B cell (primary cell): ENCODE measurements at regions not wholly inside any gene's neighbourhood (a gene's known extent, or its start where the extent isn't known, plus 50 kb on each side); places are given as distances from the start of the nearest gene placed in this dataset.

Experiments used
- ATAC-seq: fragments of 200-7000 bp; cut with Tn5 transposase; one replicate; pipeline ENCODE4 v1.10.0; 2021; ENCODE audit warnings: low read depth, mild to moderate bottlenecking, moderate number of reproducible peaks, moderate library complexity
- CTCF ChIA-PET: fragments of 350-600 bp; sonication (Branson Sonifier 250); formaldehyde crosslinking; loops from one replicate; lab custom pipeline; 2021; ENCODE audit warnings: antibody characterized with exemption, inconsistent platforms; lab: Charles Lee
- POLR2A ChIA-PET: fragments of 350-600 bp; sonication (Branson Sonifier 250); formaldehyde crosslinking; loops from one replicate; lab custom pipeline; 2021; ENCODE audit warnings: antibody characterized with exemption; lab: Charles Lee
- DNase-seq: peaks from one replicate; pipeline ENCODE4 v3.0.0; 2013
- H2AFZ ChIP-seq: 2 replicates; pipeline ENCODE4 v1.6.1; 2012; ENCODE audit warnings: mild to moderate bottlenecking, low read depth, low read length; ENCODE audit not compliant: insufficient read depth, poor library complexity, severe bottlenecking
- H3K27ac ChIP-seq, 2 donors: 1 replicate in 1 of 2; 2 replicates in 1 of 2; pipeline ENCODE4 v1.5.1; 2012 to 2013; ENCODE audit warnings: low read length in 2 of 2, mild to moderate bottlenecking in 2 of 2, moderate library complexity in 1 of 2
- H3K27me3 ChIP-seq, 4 experiments: fragments of 200-600 bp in 1 of 4; sonication (generic) in 1 of 4; replicated peaks in 1 of 4; 1 replicate in 2 of 4; 2 replicates in 2 of 4; pipeline versions ENCODE4 v1.6.1 to v1.7.0; 2013 to 2016; ENCODE audit warnings: low read length in 3 of 4, mild to moderate bottlenecking in 2 of 4, mixed read lengths in 1 of 4, moderate library complexity in 1 of 4; ENCODE audit not compliant: insufficient read depth in 4 of 4, control insufficient read depth in 3 of 4; ENCODE audit errors: control extremely low read depth in 1 of 4
- H3K36me3 ChIP-seq, 2 experiments: replicated peaks in 1 of 2; 1 replicate in 1 of 2; 2 replicates in 1 of 2; pipeline versions ENCODE4 v1.6.1 to v1.7.1; 2013; ENCODE audit warnings: low read length in 1 of 2; ENCODE audit not compliant: insufficient read depth in 2 of 2, control insufficient read depth in 1 of 2; ENCODE audit errors: control extremely low read depth in 1 of 2, extremely low read depth in 1 of 2
- H3K4me1 ChIP-seq, 2 donors: fragments of 200-600 bp in 1 of 2; sonication (generic) in 1 of 2; 1 replicate in 1 of 2; 2 replicates in 1 of 2; pipeline versions ENCODE4 v1.5.1 to v1.6.1; 2013 to 2017; ENCODE audit warnings: low read length in 2 of 2; ENCODE audit not compliant: control insufficient read depth in 2 of 2, insufficient read depth in 2 of 2
- H3K4me2 ChIP-seq: replicated peaks from 2 replicates; pipeline ENCODE3; 2012; ENCODE audit warnings: mild to moderate bottlenecking, low read depth, low read length; ENCODE audit not compliant: poor library complexity, severe bottlenecking
- H3K4me3 ChIP-seq, 5 experiments: fragments of 200-600 bp in 1 of 5; sonication (generic) in 1 of 5; 1 replicate in 3 of 5; 2 replicates in 2 of 5; pipeline versions ENCODE4 v1.5.1 to v1.7.0; 2011 to 2016; ENCODE audit warnings: low read length in 4 of 5, mild to moderate bottlenecking in 4 of 5, low read depth in 2 of 5, control low read depth in 1 of 5, moderate library complexity in 1 of 5; ENCODE audit not compliant: insufficient read depth in 1 of 5; ENCODE audit errors: control extremely low read depth in 1 of 5, extremely low read depth in 1 of 5
- H3K79me2 ChIP-seq: fragments of 200-600 bp; sonication (generic); one replicate; pipeline ENCODE4 v1.6.0; 2016; ENCODE audit warnings: low read length; ENCODE audit not compliant: control insufficient read depth, insufficient read depth
- H3K9ac ChIP-seq: fragments of 200-600 bp; sonication (generic); 2 replicates; pipeline ENCODE4 v1.6.1; 2017; ENCODE audit warnings: mild to moderate bottlenecking, low read length, moderate library complexity
- H3K9me3 ChIP-seq, 3 donors: one replicate each; pipeline versions ENCODE4 v1.6.1 to v1.7.1; 2013; ENCODE audit warnings: low read length in 2 of 3; ENCODE audit not compliant: control insufficient read depth in 2 of 3, insufficient read depth in 1 of 3; ENCODE audit errors: control extremely low read depth in 1 of 3
- H4K20me1 ChIP-seq: 2 replicates; pipeline ENCODE4 v1.6.0; 2012; ENCODE audit warnings: mild to moderate bottlenecking, low read length; ENCODE audit not compliant: insufficient read depth, control insufficient read depth, poor library complexity, severe bottlenecking
- H3K27ac Mint-ChIP-seq: one replicate; pipeline ENCODE4 v1.8.0; 2021; ENCODE audit warnings: mixed read lengths
- H3K27me3 Mint-ChIP-seq: one replicate; pipeline ENCODE4 v1.8.0; 2021; ENCODE audit warnings: mixed read lengths
- H3K4me1 Mint-ChIP-seq: one replicate; pipeline ENCODE4 v1.8.0; 2021; ENCODE audit warnings: mixed read lengths
- H3K4me3 Mint-ChIP-seq: one replicate; pipeline ENCODE4 v1.8.0; 2021; ENCODE audit warnings: mixed read lengths
- H3K9me3 Mint-ChIP-seq: one replicate; pipeline ENCODE4 v1.8.0; 2022; ENCODE audit warnings: mixed read lengths; ENCODE audit not compliant: insufficient read depth
- EZH2 ChIP-seq: IDR thresholded peaks from 2 replicates; pipeline ENCODE4 v1.6.1; 2012; ENCODE audit warnings: borderline replicate concordance, low read depth, mild to moderate bottlenecking, moderate library complexity, low read length; ENCODE audit not compliant: insufficient read depth, poor library complexity, severe bottlenecking
- WGBS: methylation state at CpG from one replicate; pipeline ENCODE4 v1.1.5; 2013; ENCODE audit warnings: missing lambda C conversion rate; ENCODE audit not compliant: insufficient coverage; 5-methylcytosine and 5-hydroxymethylcytosine counted together
- intact Hi-C: fragments of 100-400 bp; cut with micrococcal nuclease; formaldehyde crosslinking; loops from one replicate; pipeline ENCODE4 v1.10.0; 2022
- TF ChIP-seq, protein P1 (sequence below): fragments of 200-600 bp; IDR thresholded peaks from one replicate; pipeline ENCODE4 v1.8.0; 2022; ENCODE audit warnings: antibody characterized with exemption, mild to moderate bottlenecking

DNA sequence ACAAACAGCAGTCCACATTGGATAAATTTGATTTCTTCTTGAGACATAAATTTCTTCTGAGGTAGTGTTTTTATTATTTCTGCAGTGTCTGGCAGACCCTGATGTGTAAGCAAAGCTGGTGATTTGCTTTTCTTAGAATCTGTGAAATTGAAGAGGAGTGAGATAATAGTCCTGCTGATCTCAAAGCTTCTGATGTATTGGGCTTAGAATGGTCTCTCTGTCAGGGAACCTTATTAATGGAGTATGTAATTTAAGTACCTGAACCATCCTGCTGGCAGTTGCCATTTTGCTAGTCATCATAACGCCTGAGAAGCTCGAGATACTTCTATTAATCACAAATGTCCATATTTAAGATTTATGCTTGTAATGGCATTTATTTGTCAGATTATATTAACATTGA is 464.5 kb upstream of the PRICKLE1 start:
- H4K20me1 ChIP-seq, result no peaks in the 10 kb centered on the region
- H3K4me2 ChIP-seq, result no peak overlapping the region
- intact Hi-C loops, result no loop called here
- POLR2A ChIA-PET, result no interaction called here
- TF ChIP-seq, protein P1, sequence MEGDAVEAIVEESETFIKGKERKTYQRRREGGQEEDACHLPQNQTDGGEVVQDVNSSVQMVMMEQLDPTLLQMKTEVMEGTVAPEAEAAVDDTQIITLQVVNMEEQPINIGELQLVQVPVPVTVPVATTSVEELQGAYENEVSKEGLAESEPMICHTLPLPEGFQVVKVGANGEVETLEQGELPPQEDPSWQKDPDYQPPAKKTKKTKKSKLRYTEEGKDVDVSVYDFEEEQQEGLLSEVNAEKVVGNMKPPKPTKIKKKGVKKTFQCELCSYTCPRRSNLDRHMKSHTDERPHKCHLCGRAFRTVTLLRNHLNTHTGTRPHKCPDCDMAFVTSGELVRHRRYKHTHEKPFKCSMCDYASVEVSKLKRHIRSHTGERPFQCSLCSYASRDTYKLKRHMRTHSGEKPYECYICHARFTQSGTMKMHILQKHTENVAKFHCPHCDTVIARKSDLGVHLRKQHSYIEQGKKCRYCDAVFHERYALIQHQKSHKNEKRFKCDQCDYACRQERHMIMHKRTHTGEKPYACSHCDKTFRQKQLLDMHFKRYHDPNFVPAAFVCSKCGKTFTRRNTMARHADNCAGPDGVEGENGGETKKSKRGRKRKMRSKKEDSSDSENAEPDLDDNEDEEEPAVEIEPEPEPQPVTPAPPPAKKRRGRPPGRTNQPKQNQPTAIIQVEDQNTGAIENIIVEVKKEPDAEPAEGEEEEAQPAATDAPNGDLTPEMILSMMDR, result no peak
- no peak for TF ChIP-seq EZH2
- H3K9me3 ChIP-seq, result no peaks in the 10 kb centered on the region
- no peaks in the 10 kb centered on the region for H3K27me3 ChIP-seq
- Mint-ChIP-seq H3K27ac (no peak overlapping the region), H3K4me1 (no peaks in the 10 kb centered on the region), H3K4me3 (no peak overlapping the region), H3K9me3 (no peaks in the 10 kb centered on the region), H3K27me3 (no peaks in the 10 kb centered on the region)
- H3K36me3 ChIP-seq, result no peaks in the 10 kb centered on the region
- no CpG with 5 or more reads among the region's 2 CpGs for whole genome bisulfite sequencing
- no peaks in the 10 kb centered on the region for H3K4me1 ChIP-seq
- no peak for DNase-seq
- no peak overlapping the region for H3K9ac ChIP-seq
- H2AFZ ChIP-seq, result no peak overlapping the region
- CTCF ChIA-PET, result no interaction called here
- no peaks in the 10 kb centered on the region for H3K79me2 ChIP-seq
- no peak overlapping the region for H3K27ac ChIP-seq
- H3K4me3 ChIP-seq, result no peak overlapping the region
- no peak for ATAC-seq

DNA sequence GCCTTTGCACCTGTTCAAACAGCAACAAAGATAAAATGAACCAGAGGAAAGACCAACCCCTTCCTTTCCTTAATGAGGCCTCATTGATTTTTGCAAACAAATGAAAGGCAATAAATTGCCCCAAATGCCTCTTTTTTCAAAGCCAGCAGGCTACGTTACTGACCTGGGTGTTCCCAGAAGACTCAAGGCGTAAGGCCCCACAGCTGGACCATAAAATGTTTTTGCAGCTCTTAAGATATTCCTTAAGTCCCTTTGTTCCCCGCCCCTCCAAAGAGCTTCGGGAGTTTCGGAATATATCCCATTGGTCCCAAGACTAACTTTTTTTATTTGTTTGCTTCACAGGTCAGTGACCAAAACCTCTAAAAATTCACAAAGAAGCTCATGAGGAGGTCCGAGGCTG is 462.9 kb upstream of the PRICKLE1 start:
- ATAC-seq (no peak), DNase-seq (no peak)
- TF ChIP-seq EZH2, result no peak
- Histone ChIP-seq H3K4me1 (no peaks in the 10 kb centered on the region), H3K79me2 (no peaks in the 10 kb centered on the region), H2AFZ (no peak overlapping the region), H3K27me3 (no peaks in the 10 kb centered on the region), H3K27ac (no peak overlapping the region), H3K4me2 (no peak overlapping the region), H3K36me3 (no peaks in the 10 kb centered on the region), H3K4me3 (no peak overlapping the region), H3K9me3 (no peaks in the 10 kb centered on the region), H3K9ac (no peak overlapping the region), H4K20me1 (no peaks in the 10 kb centered on the region)
- WGBS, result 89% methylated on average over 6 of the region's 6 CpGs
- Mint-ChIP-seq H3K27me3 (no peaks in the 10 kb centered on the region), H3K4me1 (no peaks in the 10 kb centered on the region), H3K27ac (no peak overlapping the region), H3K4me3 (no peak overlapping the region), H3K9me3 (no peaks in the 10 kb centered on the region)
- ChIA-PET POLR2A (no interaction called here), CTCF (no interaction called here)
- intact Hi-C loops, result no loop called here
